ENCODE measurements at regions not wholly inside any gene's neighbourhood (a gene's known extent, or its start where the extent isn't known, plus 50 kb on each side); places are given as distances from the start of the nearest gene placed in this dataset.

DNA sequence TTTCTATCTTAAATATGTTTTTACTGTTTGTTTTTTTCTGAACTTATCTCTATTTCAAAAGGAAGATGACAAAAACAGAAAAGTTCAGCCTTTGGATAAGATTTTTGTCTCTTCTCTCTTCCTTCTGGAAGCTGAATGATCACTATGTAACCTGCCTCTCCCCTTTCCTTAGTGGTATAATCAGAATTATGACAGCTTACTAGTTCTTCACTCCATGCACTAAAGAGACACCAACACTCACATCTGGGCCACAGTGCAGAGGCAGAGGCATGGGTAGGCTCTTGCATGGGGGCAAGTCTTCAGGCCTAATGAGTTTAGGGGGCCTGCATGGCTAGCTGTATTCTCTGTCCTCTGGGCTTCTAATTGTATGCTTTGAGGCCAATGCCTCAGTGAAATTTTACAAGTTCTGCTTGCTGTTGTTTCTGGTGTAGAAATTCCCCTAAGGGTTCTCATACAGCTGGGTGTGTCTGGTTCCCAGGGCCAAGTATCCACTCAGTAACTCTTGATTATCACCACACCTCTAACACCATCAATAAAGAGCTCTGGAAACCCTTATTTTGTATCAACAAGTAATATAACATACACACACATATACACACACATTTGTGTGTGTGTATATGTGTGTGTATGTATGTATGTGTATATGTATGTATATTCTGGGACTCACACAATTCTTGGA lies 96.8 kb upstream of the POM121L12 start:
- TF ChIP-seq CEBPB (IDR thresholded peaks at IDR 0.05; ENCODE audit: low read depth, low read length) (no peak), POLR2A (IDR thresholded peaks at IDR 0.05; ENCODE audit: control extremely low read depth in 1 of 2, low read depth in 2 of 2, low read length in 2 of 2) (no peak), EP300 (IDR thresholded peaks at IDR 0.05; ENCODE audit: borderline replicate concordance in 1 of 2, low read depth in 2 of 2, low read length in 2 of 2) (no peak), HDAC6 (IDR thresholded peaks at IDR 0.05; ENCODE audit: low read depth, low read length) (no peak), ASH2L (IDR thresholded peaks at IDR 0.05; ENCODE audit: low read length) (no peak), TCF12 (IDR thresholded peaks at IDR 0.05; ENCODE audit: low read depth, low read length) (no peak)
- TF ChIP-seq, protein P1, sequence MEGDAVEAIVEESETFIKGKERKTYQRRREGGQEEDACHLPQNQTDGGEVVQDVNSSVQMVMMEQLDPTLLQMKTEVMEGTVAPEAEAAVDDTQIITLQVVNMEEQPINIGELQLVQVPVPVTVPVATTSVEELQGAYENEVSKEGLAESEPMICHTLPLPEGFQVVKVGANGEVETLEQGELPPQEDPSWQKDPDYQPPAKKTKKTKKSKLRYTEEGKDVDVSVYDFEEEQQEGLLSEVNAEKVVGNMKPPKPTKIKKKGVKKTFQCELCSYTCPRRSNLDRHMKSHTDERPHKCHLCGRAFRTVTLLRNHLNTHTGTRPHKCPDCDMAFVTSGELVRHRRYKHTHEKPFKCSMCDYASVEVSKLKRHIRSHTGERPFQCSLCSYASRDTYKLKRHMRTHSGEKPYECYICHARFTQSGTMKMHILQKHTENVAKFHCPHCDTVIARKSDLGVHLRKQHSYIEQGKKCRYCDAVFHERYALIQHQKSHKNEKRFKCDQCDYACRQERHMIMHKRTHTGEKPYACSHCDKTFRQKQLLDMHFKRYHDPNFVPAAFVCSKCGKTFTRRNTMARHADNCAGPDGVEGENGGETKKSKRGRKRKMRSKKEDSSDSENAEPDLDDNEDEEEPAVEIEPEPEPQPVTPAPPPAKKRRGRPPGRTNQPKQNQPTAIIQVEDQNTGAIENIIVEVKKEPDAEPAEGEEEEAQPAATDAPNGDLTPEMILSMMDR (IDR thresholded peaks at IDR 0.05; ENCODE audit: control extremely low read depth in 1 of 3, insufficient read depth in 1 of 3, low read depth in 1 of 3, low read length in 3 of 3) = no peak
- TF ChIP-seq, protein P2, sequence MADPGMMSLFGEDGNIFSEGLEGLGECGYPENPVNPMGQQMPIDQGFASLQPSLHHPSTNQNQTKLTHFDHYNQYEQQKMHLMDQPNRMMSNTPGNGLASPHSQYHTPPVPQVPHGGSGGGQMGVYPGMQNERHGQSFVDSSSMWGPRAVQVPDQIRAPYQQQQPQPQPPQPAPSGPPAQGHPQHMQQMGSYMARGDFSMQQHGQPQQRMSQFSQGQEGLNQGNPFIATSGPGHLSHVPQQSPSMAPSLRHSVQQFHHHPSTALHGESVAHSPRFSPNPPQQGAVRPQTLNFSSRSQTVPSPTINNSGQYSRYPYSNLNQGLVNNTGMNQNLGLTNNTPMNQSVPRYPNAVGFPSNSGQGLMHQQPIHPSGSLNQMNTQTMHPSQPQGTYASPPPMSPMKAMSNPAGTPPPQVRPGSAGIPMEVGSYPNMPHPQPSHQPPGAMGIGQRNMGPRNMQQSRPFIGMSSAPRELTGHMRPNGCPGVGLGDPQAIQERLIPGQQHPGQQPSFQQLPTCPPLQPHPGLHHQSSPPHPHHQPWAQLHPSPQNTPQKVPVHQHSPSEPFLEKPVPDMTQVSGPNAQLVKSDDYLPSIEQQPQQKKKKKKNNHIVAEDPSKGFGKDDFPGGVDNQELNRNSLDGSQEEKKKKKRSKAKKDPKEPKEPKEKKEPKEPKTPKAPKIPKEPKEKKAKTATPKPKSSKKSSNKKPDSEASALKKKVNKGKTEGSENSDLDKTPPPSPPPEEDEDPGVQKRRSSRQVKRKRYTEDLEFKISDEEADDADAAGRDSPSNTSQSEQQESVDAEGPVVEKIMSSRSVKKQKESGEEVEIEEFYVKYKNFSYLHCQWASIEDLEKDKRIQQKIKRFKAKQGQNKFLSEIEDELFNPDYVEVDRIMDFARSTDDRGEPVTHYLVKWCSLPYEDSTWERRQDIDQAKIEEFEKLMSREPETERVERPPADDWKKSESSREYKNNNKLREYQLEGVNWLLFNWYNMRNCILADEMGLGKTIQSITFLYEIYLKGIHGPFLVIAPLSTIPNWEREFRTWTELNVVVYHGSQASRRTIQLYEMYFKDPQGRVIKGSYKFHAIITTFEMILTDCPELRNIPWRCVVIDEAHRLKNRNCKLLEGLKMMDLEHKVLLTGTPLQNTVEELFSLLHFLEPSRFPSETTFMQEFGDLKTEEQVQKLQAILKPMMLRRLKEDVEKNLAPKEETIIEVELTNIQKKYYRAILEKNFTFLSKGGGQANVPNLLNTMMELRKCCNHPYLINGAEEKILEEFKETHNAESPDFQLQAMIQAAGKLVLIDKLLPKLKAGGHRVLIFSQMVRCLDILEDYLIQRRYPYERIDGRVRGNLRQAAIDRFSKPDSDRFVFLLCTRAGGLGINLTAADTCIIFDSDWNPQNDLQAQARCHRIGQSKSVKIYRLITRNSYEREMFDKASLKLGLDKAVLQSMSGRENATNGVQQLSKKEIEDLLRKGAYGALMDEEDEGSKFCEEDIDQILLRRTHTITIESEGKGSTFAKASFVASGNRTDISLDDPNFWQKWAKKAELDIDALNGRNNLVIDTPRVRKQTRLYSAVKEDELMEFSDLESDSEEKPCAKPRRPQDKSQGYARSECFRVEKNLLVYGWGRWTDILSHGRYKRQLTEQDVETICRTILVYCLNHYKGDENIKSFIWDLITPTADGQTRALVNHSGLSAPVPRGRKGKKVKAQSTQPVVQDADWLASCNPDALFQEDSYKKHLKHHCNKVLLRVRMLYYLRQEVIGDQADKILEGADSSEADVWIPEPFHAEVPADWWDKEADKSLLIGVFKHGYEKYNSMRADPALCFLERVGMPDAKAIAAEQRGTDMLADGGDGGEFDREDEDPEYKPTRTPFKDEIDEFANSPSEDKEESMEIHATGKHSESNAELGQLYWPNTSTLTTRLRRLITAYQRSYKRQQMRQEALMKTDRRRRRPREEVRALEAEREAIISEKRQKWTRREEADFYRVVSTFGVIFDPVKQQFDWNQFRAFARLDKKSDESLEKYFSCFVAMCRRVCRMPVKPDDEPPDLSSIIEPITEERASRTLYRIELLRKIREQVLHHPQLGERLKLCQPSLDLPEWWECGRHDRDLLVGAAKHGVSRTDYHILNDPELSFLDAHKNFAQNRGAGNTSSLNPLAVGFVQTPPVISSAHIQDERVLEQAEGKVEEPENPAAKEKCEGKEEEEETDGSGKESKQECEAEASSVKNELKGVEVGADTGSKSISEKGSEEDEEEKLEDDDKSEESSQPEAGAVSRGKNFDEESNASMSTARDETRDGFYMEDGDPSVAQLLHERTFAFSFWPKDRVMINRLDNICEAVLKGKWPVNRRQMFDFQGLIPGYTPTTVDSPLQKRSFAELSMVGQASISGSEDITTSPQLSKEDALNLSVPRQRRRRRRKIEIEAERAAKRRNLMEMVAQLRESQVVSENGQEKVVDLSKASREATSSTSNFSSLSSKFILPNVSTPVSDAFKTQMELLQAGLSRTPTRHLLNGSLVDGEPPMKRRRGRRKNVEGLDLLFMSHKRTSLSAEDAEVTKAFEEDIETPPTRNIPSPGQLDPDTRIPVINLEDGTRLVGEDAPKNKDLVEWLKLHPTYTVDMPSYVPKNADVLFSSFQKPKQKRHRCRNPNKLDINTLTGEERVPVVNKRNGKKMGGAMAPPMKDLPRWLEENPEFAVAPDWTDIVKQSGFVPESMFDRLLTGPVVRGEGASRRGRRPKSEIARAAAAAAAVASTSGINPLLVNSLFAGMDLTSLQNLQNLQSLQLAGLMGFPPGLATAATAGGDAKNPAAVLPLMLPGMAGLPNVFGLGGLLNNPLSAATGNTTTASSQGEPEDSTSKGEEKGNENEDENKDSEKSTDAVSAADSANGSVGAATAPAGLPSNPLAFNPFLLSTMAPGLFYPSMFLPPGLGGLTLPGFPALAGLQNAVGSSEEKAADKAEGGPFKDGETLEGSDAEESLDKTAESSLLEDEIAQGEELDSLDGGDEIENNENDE (IDR thresholded peaks at IDR 0.05; ENCODE audit: insufficient replicate concordance, low read length) = no peak

Data from H1 (cell line).